ENCODE measurements at regions not wholly inside any gene's neighbourhood (a gene's known extent, or its start where the extent isn't known, plus 50 kb on each side); places are given as distances from the start of the nearest gene placed in this dataset.

GRCh38 chr14:48622980-48623379, 947.6 kb upstream of the MDGA2 start:
- no peak for TF ChIP-seq CTCF (optimal IDR thresholded peaks at IDR 0.05 in 1 of 3, IDR thresholded peaks at IDR 0.05 in 1 of 3, conservative IDR thresholded peaks at IDR 0.05 in 1 of 3; ENCODE audit: extremely low read depth in 1 of 3, insufficient read depth in 2 of 3, low read length in 3 of 3)
- TF ChIP-seq EZH2 (IDR thresholded peaks at IDR 0.05; ENCODE audit: low read length): no peak
